HG03039 (cell line): ENCODE measurements at regions not wholly inside any gene's neighbourhood (a gene's known extent, or its start where the extent isn't known, plus 50 kb on each side); places are given as distances from the start of the nearest gene placed in this dataset.

Experiments
- ATAC-seq: cut with Tn5 transposase; IDR thresholded peaks from one replicate; pipeline ENCODE4 v1.9.1; 2021; ENCODE audit warnings: mild to moderate bottlenecking, moderate library complexity; ENCODE audit not compliant: unreplicated experiment

DNA sequence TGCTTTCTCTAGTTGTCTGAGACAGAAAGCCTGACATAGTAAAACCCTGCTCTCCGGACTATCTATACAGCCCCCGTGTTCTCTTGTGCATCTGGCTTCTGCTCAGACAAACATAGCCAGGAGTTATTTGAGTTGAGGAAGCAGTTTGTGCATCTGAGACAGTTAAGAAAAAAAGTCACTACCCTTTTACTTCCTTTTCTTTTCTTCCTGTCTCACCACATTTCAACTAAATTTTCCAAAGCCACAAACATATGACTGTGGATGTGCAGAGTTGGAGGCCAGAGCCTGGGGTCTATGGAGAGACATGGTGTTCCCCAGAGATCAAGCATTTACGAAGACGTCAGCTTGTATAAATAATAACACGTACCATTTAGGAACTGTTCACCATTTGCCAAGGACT is 158.5 kb upstream of the FGGY start:
- no peak for ATAC-seq

DNA sequence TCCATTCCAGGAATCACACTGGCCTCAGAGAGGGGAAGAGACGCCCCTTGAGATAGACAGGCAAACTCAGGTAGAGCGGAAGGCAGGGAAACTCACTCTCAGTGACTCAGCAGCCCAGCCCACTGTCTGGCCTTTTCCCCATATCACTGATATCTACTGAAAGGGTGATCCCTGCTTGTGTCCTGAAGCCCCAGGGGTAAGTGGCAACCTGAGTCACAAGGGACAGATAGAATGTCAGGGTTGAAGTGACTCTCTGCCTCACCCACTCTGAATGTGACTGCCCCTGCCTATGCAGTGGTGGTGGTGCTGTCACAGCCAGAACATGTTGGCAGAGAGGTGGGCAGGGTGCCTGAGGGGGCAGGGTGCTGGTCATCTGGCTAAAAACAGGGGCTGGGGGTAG is 157.5 kb upstream of the FGGY start:
- ATAC-seq, result no peak

DNA sequence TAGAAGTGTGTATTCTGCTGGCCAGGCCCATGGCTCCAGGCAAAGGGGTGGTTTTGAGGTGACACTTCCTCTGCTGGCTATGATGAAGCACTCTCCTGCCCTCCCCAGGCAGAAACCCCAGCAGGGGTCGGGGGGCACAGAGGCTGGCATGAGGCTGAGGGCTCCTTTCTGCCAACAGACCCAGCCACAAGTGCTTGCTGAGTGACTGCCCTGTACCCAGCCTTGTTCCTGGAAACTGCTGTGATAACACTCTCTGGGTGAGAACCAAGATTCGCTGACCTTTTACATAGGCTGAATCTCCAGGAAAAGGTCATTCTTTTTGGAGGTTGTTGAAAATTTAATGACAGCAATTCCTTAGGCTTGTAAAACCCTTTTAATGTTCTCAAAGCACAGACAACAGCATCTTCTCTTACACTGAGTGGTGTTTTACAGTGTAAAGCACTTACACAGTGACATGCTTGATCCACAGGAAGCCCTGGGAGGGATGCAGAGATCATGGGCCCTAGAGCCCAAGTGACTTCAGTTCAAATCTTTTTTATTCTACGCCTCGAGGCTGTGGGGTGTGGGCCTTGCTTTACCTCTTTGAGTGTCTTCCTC is 155.5 kb upstream of the FGGY start:
- ATAC-seq, result no peak

DNA sequence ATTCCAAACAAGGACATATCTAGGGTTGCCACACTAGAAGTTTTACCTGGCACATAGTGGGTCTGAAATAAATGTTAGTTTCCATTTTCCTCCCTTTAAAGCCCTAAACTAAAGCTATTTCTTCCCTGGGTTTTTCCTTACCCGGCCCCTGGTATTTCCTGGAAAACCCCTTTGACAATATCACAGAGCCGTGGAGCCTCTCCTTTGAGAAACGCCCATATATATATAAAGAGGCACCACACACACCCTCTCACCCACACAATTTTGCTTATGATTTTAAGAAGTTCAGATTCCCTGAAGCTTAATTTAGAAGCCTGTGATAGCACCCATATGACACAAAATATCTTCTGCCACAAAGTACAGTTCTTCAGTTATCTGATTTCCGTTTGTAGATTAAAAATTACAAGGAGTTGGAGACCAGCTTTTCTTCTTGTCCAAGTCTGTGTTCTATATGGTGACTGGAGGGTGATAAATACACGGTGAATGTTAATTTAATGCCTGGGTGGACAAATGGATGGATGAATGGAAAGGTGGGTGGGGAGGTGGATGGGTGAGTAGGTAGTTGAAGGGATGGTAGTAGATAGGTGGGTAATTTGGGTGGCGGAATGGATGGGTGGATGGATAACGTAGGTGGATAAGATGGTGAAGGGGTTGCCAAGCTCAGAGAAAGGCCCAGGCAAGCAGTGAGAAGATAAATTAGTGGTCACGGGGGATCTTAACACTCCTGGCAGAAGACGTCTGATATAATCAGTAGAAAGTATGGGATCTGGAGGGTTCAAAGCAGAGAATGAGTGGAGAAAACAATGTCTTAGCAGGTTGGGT is 154.4 kb upstream of the FGGY start:
- ATAC-seq, result no peak

DNA sequence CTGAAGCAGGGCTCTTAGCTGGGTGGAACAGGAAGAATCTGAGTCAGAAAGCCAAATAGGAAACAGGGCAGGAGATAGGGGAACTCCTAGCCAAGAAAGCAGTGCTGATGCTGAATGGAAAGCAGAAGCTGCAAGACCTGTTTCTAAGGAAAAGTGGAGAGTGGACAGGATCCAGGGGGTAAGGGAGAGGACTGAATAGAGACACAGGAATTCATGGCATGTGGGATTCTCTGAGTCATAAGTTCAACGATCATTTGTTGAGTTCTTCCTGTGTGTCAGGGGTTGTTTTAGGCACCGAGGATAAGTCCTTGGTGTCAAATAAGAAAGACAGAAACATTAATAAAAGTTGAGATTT is 153.8 kb upstream of the FGGY start:
- ATAC-seq, result no peak

DNA sequence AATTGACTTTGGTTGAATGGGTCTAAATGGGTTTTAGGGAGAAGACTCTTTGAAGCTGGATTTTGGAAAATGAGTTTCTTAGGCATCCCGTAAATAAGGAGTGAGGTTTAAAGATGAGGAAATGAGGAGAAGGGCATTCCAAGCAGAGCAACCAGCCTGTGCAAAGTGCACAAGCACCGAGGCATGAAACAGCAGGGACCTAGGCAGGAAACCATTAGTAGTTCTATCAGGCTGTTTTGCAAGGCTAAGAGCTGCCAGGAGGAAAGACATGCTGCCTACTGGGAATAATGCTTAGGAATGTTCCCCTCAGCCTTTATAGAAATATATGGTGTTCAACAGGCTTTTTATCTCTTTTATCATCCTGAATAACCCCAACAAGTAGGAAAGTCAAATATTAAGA is 153.1 kb upstream of the FGGY start:
- ATAC-seq, result no peak

DNA sequence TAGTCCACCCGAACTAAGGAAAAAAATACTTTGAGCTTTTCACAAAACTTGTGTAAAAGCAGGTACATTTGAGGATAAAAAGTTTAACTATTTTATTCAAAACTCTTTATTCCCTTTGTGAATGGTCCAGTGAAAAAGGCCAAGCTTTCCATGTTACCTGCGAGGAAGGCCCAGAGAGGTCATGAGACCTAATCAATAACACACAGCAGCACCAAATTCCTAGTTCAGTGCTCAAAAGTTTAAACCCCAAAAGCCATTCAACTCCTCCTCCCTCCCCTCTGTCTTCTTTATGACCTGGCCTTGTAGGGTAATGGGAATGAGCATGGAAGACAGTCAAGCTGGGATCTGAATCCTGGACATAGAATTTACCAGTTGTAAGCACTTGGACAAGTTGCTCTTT is 151.9 kb upstream of the FGGY start:
- ATAC-seq, result no peak

DNA sequence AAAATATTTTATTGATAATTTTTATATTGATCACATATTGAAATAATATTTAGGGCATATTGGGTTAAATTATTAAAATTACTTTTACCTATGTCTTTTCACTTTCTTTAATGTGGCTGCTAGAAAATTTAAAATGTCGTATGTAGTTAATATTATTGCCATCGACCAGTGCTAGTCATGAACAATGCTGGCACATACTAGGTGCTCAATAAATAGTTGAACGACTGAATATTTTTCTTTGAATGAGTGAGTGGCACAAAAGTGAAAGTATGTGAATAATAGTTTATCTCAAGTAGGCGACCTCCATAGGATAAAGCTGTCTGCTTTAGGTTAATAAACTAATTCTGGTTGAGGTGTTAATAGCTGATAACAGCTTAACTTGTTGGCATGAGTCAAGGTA is 150.8 kb upstream of the FGGY start:
- ATAC-seq, result no peak

DNA sequence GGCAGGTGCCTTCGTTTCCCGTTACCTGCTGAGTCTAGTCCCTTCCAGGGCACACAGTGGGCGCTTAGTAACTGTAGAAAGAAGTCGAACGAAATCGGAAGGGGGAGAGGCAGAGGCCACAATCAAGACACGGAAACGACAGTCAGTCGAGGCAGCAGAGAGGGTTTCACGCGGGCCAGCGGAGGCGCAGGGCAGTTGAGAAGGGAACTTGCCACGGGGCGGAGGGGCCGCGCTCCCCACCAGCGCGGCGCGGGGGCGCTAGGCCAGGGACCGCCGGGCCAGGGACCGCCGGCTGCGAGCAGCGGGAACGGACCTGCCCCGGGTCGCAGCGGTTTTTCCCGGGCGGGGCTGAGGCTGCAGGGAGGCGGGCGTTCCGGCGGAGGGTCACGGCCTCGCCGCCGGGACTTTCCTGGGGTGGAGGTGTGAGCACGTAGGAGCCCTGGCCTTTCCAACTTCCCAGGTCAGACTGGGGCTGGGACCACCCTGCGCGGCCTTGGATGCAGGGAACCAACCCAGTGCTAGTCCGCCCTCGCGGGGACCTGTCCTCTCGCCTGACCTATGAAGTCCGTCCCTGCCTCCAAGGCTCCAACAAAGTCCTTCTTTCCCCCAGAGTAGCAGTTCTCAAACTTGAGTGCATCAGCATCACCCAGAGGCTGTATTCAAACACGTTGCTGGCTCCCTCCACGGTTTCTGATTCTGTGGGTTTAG is 150.1 kb upstream of the FGGY start:
- ATAC-seq, result peak; percentile 48

DNA sequence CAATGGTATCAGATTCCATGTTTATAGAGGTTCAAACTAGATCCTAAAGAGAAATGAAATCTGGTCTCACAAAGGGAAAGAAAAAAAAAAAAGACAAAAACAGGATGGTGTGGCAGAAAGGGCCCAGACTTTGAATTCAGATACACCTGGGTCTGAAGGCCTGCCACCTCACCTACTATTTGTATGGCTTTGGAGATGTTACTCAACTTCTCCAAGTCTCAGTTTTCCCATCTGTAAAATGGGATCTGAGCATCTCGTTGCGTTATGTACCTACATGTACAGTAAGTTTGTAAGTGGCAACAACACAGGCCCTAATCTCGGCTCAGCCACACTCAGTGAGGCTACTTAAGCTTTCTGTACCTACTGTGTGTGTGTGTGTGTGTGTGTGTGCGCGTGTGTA is 147.5 kb upstream of the FGGY start:
- no peak for ATAC-seq

DNA sequence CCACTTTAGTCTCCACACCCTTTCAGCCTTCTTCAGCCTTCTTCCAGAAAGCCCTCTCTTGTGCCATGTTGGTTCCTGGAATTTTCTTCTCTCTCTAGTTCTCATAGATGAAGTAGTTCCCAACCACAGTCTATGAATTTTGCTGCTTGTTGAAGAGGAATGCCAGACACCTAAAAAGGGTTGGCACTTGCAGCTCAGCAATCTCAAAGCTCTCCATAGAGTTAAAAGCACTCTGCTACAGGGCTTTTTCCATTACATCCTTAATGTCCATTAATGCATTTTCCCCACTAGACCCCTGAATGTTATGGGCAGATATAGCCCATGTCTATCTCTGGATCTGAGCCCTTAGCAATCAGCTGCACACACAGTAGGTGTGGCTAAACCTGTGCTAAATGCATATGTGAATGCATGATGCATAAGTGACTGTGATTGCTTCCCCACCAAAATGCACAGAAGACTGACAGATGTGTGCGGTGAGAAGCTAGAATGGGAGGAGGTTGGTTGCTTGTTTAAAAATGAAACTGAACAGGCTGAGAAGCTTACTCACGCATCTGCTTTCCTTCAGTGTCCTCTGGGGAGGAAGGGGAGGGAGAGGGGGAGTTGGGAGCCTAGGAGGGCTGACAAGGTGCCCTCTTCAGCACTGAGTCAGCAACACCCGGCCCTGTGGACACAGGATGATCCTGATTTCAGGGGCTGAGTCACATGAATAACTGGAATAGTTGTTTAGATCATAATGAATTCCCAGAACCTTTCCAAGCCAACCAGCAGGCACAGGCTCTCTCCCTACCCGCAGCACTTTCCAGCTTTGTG is 146.1 kb upstream of the FGGY start:
- ATAC-seq, result peak; percentile 65

DNA sequence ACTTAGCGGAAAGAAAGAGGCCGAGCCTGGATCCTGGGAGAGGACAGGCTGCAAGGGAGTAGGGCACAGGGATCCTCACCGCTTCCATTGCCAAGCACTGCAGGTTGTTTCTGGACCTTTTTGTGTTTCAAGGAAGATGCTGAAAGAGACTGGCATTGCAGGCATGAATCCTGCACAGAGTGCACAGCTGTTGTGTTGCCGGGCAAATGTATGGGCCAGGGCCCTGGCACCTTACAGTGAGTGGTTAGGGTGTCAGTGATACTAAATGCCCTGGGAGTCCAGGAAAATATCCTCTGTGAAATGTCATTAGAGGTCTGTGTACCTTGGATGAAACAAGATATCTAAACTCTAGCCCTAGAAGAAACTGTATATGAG is 145.5 kb upstream of the FGGY start:
- no peak for ATAC-seq

DNA sequence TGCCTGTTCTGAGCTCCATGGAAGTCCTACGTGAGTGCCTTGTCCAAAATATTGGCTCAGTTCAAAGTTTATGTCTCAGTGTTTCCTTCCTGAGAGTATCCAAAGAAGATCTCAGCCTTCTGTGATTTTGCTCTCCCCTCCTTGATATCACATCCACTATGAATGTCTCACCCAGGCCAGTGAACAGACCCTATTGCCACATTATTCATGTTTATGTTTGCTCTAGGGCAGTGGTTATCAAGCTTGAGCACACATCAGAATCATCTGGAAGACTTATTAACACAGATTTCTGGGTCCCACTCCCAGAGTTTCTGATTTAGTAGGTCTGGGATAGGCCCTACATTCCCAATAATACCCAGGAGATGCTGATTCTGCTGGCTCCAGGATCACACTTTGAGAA is 145.0 kb upstream of the FGGY start:
- no peak for ATAC-seq

DNA sequence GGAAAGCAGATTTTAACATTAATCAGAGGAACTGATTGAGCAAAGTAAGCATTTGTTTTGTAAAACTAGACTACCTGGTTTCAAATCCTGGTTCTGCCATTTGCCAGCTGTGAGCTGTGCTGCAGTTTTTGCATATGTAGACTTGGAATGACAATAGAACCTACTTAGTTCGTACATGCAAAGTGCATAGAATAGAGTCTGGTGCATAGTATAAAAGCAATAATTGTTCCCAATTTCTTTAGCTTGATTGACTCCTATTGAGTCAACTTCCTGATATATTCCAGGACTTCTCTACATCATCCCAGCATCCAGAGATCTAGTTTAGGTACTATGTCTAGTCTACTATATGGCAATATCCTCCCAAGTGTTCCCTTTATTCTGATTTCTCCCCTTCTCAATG is 144.4 kb upstream of the FGGY start:
- ATAC-seq, result no peak

DNA sequence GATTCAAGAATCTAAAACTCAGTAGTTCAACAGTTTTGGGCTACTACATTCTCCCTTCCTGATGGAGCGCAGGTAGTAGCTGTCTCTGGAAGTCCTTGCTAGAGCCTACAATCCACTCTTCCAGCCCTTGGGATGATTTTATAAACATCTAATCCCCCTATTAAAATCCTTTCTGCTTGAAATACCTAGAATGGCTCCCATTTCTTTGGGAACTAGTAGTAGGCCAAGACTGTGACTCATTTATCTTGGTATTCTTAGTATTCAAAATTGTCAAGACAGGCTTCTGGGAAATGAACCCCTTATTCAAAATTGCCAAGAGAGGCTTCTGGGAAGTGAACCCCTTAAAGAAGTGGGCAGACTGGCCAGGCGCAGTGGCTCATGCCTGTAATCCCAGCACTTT is 142.5 kb upstream of the FGGY start:
- ATAC-seq, result no peak

DNA sequence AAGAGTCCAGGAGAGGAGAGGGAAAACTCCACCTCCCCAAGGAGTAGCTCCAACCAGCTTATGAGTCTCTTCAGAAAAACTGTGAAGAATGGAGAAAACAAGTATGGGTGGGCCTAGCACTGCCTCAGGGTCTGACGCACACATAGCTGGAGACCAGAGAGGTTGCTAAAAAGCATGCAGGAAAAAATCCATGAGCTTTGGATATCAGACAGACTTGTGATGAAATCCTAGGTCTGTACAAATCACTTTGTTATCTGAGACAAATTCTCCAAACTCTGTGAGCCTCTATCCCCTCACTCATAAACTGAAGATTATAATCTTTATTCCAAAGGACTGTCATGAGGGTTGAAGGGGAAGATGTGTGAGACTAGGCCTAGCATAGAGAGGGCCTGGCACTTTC is 141.5 kb upstream of the FGGY start:
- ATAC-seq, result no peak

DNA sequence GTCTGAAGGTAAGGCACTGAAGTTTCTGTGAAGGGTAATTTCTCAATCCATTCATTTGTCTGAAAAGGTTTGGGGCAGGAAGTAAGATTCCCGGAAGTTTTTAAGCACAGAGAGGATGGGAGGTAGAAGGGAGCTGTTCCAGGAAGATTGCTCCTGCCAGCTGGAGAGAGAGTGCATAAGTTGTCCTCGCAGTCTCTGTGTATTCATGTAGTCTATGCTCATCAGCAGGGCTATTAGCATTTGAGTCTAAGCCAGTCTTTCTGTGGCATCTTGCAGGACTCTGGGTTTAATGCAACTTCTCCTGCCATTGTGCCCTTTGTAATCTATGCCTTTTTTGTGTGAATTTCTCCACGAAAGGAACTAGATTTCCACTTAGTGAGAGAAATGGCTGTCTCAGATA is 140.8 kb upstream of the FGGY start:
- no peak for ATAC-seq

DNA sequence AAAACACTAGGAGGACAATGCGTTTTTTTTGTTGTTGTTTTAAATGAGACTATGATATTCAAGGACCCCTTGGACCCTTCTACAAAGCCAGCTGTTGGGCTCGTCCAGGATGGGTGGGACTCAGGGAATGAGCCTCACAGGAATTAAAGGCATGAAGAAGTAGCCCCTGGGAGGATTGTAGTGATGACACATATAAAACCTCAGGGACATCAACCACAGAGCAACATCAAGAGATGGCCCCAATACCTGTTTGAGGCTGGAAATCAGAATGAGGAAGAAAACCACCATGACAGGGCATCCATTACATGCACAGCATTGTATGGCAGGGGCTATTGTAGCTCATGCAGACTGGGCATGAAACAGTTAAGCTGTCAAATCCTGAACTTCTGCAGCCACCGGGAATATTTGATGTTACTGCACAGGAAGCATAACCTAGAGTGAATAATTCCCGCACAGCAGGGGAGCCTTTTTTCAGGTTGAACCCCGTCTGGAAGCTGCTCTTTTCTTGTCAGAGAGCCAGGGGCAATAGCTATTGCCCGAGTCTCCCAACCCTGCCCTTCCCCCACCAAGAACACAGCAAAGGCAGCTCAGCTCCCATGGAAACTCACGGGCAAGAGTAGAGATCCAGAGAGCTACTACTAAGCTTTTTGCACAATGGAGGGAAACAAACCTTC is 140.2 kb upstream of the FGGY start:
- ATAC-seq, result no peak

DNA sequence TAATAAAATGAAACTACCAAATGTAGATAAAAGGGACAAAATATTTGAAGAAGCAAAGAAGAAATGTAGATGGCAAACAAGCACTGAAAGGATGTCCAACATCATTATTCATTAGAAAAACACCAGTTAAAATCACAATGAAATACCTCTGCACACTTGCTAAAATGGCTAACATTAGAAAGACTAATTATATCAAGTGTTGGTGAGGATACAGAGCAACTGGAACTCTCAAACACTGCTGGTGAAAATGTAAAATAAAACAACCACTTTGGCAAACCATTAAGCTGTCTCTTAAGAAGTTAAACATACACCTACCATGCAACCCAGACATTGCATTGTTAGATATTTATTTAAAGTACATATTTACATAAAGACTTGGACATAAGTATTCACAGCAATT is 138.6 kb upstream of the FGGY start:
- ATAC-seq, result no peak

DNA sequence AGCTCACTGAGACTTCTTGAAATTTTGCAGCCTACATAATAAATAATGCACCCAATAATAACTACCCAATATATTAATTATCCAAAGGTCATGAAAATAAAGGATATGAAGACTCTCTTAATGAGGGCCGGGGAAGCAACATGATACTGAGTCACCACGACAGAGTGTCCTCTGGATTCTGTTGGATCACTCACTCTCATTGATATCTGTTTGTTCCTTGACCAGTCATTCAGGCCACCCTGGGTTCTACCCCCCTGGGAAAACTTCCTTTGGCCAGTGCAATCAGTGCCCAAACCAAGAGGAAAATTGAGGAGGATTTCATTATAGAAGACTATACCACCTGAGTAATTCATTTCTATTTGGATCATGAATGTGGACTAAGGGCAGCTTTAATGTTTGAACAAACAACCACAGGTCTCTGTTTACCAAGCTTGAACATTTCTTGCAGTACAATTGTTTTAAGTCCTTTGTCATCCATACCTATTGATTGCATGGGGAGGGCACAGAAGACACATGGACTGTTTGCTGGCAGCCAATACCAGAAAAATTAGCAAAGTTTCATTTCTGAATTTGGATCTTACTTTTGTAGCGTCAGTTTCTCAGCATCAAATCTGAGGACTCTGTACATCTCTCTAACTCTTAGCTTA is 137.2 kb upstream of the FGGY start:
- no peak for ATAC-seq

DNA sequence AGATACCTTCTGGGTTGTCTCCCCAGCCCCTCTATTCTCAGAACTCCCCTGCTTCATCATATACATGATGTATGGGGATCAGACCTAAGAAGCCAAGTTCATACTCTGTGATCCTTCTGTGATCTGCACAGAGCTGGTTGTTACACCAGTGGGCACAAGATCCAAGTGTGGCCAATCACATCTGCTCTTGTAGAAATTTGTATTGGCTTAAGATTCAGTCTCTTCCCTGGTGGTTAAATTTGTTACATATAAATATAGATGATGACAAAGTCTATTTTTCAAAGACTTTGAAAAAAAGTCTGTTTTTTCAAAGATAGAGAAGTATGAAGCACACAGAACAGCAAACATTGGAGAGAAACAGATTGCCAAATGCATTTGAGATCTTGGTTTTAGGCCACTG is 135.8 kb upstream of the FGGY start:
- no peak for ATAC-seq
